Astrocyte of the cerebellum (primary cell): ENCODE measurements at regions not wholly inside any gene's neighbourhood (a gene's known extent, or its start where the extent isn't known, plus 50 kb on each side); places are given as distances from the start of the nearest gene placed in this dataset.

Experiments
- DNase-seq: peaks from one replicate; pipeline ENCODE4 v3.0.0-alpha.2; 2011; ENCODE audit warnings: low read depth
- H3K4me3 ChIP-seq: 2 replicates; pipeline ENCODE4 v1.5.1; 2011; ENCODE audit warnings: mild to moderate bottlenecking, low read depth, low read length, moderate library complexity
- in situ Hi-C: cut with HindIII; loops from 2 replicates; pipeline ENCODE4 v1.10.0; 2017; ENCODE audit warnings: low sequenced_read_pairs
- TF ChIP-seq, protein P1 (sequence below): IDR thresholded peaks from 2 replicates; pipeline ENCODE4 v1.5.1; 2012; ENCODE audit warnings: low read length, low read depth, moderate library complexity, mild to moderate bottlenecking; ENCODE audit errors: missing control alignments

DNA sequence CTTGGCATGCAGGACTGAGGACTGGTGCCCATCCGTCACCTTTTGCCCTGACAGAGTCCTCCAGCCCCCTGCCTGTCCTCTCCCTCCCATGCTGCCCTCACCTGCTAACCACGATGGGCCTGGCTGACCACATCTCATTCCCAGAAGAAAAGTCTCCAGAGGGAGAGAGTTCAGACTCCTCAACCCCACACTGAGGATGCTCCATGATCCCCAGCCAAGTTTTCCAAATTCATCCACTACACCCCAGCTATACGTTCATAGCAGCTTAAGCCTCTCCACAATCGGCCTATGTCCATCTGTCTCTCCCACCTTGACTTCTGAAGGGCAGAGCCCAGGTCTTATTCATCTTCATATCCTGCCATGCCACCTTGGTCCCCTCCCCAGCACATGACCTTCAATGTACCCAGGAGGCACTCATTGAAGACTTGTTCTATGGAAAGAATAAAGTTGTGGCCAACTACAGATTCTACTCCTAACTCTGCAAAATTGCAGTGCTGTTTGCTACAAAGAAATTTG, 115.6 kb upstream of the ID2 start:
- H3K4me3 ChIP-seq = no peak overlapping the region
- in situ Hi-C loops = no loop called here
- TF ChIP-seq, protein P1, sequence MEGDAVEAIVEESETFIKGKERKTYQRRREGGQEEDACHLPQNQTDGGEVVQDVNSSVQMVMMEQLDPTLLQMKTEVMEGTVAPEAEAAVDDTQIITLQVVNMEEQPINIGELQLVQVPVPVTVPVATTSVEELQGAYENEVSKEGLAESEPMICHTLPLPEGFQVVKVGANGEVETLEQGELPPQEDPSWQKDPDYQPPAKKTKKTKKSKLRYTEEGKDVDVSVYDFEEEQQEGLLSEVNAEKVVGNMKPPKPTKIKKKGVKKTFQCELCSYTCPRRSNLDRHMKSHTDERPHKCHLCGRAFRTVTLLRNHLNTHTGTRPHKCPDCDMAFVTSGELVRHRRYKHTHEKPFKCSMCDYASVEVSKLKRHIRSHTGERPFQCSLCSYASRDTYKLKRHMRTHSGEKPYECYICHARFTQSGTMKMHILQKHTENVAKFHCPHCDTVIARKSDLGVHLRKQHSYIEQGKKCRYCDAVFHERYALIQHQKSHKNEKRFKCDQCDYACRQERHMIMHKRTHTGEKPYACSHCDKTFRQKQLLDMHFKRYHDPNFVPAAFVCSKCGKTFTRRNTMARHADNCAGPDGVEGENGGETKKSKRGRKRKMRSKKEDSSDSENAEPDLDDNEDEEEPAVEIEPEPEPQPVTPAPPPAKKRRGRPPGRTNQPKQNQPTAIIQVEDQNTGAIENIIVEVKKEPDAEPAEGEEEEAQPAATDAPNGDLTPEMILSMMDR = no peak
- no peak for DNase-seq

DNA sequence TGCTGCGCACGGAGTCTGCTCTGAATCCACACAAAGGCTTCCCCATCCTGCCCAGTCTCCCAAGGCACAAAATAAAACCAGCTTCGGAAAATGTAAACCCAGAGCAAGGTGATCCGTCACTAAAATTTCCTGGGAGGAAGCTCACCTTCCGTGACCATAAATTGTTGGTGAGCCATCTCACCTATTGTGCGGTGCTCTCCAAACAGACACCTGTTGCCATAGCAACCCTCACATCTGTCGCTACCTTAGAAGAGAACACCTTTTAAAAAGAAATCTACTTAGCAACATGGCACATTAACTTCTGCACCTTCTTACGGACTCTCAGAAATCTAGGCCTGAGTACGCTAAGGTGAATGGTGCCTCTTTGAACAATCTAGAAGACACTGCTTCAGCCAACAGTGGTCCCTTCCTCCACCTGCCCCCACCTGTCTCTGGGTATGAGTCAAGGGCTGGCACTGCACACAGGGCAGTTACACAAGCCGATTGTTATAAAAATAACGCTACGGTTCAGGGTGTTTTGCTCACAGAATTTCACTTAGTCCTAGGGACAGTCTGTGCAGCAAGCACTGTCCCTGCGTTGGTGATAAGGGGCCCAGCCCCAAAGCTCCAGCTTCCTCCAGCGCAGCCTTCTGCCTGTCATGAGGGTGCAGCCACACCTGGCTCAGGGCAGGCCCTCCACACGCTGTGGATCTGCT, 114.9 kb upstream of the ID2 start:
- TF ChIP-seq, protein P1 = no peak
- H3K4me3 ChIP-seq = no peak overlapping the region
- DNase-seq = no peak
- in situ Hi-C loops = no loop called here

DNA sequence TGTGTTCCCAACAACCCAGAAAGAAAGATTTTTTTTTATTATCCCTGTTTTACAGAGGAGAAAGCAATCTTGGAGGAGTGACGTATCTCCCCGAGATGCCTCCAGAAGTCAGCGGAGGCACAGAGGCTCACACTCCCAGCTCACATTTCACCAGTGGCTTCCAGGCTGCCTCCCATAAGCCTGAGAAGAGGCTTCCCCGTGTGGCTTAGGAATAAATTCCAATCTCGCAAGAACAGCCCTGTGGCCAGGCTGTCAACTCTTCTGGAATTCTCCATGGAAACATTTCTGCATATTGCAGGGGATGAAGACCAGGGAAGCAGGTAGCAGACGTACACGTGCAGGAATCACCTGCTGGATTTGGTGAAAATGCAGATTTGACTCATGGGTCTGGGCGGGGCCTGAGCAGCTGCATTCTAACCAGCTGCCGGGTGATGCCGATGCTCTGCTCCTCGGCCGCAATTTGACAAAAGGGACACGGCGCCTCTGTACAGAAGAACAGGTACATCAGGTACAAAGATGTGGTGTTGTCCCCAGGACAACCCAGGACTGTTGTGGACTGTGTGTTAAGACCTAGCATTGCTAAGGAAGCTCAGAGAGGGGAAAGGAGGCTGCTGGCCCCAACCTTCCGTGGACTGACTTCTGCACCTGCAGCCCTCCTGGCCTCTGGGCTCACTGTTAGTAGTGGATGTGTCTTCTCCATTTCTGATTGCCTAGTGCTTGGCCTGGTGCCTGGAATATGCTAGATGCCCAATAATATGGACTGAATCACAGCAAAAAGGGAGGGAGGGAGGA, 114.2 kb upstream of the ID2 start:
- no peak overlapping the region for H3K4me3 ChIP-seq
- in situ Hi-C loops = no loop called here
- TF ChIP-seq, protein P1 = no peak
- no peak for DNase-seq

DNA sequence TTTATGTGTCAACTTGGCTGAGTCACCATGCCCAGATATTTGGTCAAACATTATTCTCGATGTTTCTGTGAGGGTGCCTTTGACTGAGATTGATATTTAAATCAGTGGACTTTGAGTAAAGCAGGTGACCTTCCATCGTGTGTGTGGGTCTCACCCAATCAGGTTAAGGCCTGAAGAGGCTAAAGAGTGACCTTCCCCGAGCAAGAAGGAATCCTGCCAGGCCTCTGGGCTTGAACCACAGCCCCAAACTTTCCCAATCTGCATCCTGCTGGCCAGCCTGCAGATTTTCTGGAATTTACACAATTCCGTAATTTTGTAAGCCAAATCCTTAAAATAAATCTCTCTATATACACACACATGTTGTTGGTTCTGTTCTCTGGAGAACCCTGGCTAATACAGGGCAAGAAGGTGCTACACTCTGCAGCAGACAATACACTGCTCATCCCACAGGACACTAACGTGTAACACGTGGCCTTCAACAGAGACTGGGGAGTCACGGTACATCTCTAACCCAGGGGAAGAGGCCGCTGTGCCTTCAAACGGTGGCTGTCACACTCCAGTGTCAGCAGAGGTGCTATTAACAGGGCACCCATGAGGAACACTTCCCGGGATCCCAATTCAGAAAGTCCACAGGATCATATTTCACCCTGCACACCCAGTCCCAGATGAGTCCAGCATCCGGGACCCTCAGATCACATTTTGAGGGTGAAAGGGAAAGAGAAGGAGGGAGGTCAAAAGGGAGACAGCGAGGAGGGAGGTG, 113.1 kb upstream of the ID2 start:
- no peak for DNase-seq
- in situ Hi-C loops = no loop called here
- TF ChIP-seq, protein P1 = no peak
- no peak overlapping the region for H3K4me3 ChIP-seq

DNA sequence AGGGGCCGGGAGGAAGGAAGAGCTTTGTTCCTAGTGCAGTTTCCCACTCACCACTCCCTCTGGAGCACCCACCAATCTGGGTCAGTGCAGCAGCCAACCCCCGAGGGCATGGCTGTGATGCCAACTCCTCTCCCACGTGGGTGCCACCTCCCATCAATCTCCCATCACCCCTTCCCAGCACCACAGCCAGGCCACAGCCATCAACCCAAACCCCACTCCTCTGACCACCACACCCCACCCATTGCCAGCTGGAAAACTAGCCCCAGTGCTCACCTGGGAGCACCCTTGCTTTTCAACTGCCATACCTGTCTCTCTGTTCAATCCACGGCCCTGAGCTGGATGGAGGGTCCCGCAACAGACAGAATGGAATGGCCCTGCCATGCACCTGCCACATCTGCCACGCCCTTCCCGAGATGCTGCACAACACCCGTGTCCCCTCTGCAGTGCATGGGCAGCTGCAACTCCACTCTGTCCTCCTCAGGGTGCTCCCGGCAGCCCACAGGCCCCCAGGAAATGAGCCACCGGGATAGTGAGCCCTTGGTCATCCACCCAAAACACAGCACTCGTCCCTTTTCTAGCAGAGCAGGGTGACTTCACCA, 112.4 kb upstream of the ID2 start:
- TF ChIP-seq, protein P1 = no peak
- DNase-seq = no peak
- in situ Hi-C loops = no loop called here
- no peak overlapping the region for H3K4me3 ChIP-seq

DNA sequence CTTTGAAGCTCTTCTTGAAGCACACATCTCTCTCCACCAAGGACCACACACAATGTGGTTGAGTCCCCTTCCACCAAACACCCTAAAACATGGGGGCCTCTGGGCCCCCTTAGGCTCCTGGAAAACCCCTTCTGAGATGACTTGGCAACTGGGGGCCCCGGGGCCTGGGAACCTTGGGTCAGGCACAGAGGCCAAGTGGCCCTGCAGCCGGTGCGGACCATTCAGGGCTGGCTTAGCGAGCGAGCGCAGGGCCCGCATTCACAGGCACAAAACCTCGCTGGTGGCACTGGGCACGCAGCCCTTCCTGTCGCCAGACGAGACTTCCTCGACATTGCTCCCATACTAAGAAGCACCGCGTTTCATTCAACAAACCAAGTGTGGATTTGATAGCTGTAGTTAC, 111.2 kb upstream of the ID2 start:
- in situ Hi-C loops = no loop called here
- H3K4me3 ChIP-seq = no peak overlapping the region
- TF ChIP-seq, protein P1 = no peak
- no peak for DNase-seq
